NCI-H187 treated with DMSO at 0.1 percent for 48 hours (cell line): ENCODE measurements at regions not wholly inside any gene's neighbourhood (a gene's known extent, or its start where the extent isn't known, plus 50 kb on each side); places are given as distances from the start of the nearest gene placed in this dataset.
A peak's percentile ranks its signal among the peaks of the same experiment; 100 is the strongest.
"Not testable (repeated sequence)": the region's sequence is repeated elsewhere in the genome, so short reads cannot be mapped to it uniquely, and the experiment has no call there.

Source experiments
- DNase-seq: peaks from one replicate; lab custom pipeline; 2025; lab: John Stamatoyannopoulos, UW

DNA sequence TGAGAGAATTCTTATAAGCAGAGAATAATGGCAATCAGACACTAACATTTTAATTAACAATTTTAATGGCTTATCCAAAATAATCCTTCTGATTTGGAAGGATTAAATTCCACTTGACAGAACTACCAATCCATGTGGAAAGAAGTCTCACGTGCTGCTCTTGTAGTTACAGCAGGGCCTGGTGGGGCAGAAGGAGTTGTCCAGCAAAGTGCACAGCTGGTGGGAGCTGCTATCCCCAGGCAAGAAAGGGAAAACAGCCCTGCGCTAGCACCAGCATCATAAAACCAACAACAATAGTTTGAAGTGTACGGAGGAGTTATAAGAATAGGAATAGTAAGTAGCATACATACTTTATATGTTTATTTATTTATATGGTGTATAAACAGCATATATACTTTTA is 127.4 kb upstream of the TRIM2 start:
- no peak for DNase-seq

DNA sequence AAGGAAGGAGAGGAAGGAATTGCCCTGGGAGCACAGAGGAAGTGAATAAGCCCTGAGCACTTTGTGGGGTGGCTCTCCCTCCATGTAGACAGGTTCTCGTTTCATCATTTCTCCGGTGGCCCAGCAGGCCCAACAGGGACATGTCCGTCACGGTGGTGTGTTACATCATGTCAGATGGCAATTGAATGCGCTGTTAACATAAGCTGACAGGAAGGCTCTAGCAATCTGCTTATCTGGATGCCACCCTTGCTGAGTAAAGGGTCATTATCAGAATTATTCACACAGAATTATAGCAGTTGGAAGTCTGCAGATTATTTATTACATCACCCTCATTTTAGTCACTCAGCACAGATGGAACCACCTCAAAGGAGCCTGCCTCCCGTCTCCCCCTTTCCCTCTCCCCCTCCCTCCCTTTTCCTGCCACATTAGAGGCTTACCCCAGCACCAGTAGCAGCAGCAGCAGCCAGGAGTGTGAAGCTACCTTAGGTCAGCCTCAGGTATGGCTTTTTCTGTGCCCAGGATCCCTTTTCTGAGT is 124.3 kb upstream of the TRIM2 start:
- DNase-seq, result no peak

DNA sequence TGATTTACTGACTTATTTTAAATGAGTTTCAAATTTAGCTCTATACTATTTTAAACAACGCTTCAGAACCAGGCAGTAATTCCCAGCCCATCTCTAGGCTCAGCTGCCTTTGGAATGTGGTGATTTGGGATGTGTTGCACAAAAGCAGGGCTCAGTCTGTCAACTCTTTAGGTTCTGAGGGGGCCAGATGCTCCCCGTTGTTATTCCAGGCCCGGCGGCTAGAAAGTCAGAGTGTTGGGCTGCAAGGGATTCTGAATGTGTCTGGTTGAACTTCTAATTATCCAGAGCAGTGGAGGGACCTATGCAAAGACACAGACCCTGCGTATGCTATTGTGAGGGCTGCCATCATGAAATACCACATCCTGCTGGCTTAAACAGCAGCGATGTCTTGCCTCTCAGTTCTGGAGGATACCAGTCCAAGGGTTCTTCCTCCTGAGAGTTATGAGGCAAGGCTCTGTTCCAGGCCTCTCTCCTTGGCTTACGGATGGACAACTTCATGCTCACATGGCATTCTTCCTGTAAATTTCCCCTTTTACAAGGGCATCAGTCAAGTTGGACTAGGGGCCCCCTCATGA is 123.2 kb upstream of the TRIM2 start:
- DNase-seq, result no peak

DNA sequence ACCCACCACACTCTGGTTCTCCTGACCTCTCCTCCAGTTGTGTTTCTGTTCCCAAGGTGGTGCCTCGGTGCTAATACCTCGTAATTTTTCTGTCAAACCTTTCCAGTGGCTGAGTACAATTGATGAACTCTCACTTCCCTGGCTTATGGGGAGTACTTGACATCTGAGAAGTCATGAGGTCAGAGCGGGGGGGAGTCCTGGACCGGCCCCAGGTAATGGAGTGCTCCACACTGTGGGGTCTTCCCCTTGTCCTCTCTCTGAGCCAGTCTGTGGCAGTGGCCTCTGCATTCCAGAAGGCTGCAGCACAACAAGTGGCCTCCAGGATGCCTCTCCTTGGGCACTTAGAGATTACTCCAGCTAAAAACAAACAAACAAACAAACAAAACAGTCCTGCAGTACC is 122.5 kb upstream of the TRIM2 start:
- no peak for DNase-seq

DNA sequence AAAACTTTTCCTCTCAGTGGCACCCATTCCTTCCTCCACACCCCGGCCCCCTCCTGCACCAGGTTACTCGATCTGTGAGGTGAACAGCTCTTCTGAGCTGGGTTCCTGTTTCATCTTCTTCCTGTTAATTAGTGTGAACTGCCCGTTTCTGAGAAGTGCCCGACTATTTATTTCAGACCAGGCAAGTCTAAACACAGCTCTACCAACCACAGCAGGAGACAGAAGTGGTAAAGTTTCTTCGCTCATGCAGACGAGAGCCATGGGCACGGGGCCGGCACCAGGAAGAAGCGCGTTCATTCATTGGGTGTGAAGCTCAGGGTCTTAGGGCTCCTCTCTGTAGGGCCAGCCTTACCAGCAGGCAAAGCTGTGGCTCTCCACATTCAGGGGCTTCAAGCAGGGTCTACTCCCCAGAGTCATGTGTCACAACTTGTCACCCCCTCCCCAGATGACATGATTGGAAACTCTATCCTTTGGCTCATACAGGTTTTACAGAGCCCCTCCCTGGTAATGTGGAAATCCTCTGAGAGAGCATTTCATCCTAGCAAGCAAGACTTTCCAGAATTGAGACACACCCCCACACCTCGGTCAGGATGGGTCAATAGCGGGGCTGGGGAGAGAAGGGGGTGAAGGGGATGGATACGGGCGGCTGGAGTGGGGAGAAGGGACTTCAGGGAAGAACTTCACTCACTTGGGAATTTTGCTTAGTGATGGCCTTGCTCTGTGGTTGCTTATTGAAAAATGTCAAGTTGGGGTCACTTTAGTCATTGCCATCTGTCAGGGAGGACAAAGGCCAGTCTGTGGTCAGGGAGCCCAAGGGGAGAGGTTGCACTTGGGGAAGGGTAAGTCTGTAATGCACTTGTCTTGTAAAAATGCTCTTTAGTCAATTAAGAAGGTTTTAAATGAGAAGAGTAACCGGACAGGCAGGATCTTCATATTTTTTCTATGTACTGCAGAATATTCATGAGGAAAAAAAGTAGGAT is 121.6 kb upstream of the TRIM2 start:
- DNase-seq, result no peak

DNA sequence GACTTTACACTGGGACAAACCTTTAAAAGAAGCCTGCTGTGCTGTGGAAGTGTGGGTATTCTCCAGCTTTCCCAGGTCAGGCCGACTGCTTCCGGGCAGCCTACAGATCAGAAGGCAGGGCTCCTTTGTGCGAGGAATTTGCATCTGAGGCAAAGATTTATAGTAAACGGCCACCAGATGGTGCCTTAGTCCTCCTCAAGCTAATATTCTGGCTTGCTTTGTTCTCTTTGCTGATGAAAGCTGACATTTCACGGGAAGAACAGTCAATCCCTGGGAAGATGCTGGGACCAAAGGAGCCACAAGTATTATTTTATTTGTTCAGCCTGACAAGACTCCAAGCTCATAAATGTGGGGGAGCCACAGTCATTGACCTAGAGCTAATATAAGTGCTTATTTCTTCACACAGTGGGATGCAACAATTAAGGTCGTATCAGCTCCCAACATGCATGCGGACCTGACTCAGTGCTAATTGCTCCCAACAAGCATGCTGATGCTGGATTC is 120.7 kb upstream of the TRIM2 start:
- DNase-seq, result peak; percentile 27

DNA sequence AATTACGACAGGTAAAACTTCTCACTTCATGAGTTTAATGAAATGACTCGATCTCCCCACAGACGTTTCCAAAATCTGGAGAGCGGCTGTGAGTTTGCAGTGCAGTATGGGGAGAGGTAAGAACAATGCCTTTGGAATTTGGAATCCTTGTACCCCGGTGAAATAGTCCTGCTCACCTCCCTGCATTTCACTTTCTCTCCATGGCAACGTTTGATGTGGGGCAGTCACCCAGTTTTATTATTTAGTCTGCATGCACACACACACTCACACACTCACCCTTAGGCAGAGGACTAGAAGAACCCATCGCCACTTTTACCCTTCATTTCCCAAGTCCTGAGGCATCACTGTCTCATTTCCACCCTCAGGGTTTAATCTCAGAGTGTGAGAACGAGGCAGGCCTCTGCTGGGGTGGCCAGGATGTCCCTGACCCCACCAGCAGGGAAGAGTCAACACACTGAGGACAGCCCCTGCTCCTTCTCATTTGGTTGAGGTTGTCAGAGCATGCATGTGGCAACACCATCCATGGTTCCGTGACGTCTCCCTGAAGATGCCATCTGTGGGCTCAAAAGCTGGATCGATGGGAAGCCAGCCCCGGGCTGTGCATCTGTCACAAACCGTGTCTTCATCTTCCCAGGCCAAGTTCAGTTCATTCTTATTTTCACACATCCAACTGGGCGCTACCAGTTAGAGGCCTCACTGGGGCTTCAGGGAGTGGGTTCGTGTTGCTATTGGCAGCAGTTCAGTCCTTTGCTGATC is 119.8 kb upstream of the TRIM2 start:
- DNase-seq, result no peak

DNA sequence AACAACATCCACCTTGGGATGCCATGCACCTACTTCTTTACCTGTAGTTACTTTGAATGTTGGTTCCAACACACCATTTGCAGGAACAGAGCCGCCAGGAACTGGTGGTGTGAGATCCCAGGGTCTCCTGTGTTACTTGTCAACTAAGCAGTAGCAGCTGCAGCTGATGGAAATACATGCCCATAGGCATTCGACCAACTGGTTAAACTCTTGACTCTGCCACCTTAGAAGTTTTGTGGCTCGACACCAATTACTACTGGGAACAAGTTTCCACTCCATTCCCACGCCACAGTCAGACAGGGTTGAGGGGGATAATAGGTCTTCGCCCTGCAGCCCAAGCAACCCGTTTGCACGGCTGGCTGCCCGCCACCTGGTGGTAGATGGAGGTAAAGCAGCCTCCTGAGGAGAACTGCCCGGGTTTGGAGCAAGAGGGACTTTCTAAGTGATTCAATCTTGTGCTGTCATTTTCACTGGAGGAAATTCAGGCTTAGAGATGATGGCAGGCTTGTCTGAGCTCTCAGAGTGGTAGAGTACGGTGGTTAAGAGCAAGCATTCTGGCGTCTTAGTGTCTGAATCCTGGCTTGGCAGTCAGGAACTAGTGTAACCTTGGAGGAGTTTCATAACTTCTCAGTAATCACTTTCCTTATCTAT is 119.1 kb upstream of the TRIM2 start:
- DNase-seq, result no peak

DNA sequence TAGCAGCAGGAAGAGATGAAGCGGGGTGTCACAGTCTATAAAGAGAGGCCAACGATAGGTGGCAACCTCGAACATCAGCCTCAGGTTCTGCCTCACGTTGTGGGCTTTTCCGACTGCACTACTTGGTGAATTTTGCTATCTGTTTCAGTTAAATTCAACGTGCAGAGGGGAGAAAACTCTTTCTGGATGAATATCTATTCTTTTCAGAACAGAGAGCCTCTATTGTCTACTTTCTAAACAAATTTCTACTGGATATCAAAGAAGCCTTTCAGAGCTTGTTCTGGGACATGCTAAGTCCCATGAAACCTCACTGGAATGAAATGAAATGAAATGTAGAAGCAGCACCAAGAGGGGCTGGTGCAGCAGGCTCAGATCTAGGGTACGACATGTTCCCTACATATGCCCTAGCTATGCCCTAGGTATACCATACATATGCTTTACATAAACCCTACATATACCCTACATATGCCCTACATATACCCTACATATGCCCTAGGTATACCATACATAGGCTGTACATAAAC is 116.5 kb upstream of the TRIM2 start:
- no peak for DNase-seq

DNA sequence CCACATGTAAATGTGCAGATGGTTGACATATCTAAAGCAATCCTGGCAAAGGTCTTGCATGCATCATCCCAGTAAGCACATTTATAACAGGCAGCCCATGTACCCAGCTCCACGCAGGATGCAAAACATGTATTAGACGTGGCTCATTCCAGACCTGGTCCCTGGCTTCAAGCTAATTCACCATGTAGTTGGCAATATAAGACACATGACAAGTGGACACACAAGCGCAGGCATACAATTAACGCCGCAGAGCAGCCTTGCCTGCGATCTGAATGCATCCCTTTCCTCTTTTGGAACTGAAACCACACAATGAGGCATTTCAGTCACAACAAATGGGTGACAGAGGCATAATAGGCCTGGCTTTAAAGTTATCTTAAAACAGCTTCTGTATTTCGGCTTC is 114.5 kb upstream of the TRIM2 start:
- DNase-seq, result no peak

DNA sequence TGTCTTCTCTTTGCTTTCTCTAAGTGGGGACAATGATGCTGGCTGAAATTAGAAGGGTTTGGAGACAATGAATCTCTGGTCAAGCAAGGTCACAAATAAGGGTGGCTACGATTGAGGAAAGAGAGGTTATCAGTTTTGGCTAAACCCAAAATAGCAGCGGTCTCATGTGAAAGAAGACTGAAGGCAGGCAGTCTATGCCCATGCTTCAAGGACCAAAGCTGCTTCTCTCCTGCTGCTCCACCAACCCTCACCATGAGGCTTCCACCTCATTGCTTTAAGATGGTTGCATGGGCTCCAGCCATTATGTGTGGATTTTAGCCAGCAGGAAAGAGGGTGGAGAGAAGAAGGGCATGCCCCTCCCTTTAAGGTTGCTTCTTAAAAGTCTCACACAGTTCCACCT is 114.1 kb upstream of the TRIM2 start:
- DNase-seq, result no peak

DNA sequence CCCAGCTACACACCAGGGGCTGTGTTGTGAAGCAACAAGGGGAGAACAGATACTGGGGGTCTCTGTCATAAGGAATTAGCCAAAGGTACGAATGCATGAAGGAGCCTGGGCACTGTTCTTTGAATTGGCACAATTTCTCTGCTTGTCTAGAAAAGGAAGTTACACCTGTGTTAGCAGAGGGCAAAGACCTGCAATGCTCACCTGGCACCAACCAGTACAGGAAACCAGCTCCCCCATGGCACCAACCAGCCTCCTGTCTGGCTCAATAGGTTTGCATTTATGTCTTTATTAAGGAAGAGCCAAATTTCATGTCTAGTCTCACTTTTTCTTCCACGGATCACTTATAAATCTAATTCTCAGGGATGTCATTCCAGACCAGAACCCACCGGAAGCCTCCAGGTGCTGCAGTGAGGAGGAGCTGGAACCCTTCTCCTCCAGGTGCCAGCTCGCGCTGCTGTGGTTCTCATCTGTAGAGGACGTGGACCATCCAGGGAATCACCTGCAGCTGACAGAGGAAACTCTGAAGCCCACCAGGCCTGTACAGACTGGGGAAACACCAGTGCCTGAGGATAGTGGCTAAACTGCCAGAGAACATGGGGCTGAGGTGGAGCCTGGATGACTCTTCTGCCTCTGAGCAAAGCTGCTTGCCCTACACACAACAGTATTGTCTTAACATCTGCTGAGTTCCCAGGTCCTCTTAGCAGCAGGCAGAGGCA is 113.4 kb upstream of the TRIM2 start:
- DNase-seq, result no peak

DNA sequence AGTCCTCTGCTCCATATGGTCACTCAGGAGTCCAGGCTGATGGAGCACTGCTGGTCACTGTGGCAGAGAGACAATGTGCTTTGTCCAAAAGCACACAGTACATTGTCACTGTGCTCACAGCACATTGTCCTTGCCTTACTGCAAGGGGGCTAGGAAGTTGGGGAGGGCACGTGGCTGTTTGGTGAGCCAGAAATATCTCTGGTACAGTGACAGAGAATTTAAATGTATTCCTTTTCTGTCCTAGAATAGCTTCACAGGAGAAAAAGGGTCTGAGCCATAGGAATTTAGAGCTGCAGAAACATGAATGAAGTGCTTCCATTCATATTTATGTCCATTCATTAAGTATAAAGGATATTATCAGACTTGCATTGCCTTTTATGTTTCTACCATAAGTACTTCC is 110.8 kb upstream of the TRIM2 start:
- DNase-seq, result no peak

DNA sequence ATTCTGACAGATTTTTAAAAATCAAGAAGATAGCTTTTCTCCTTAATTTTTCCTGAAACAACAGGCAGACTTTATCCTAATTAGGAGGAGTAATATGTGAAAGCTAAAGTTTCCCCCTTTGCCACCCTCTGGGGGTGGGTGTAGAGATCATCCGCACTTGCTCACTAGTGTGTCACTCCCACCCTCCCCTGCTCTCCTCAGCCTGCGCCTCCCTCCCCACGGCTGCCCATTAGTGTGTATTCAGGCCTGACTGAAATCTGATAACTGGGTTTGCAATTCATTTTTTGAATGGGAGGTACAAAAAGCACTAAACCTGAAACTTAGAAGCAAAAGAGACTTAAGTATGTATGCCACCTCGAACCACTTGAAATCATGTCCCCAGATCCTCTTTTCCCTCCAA is 110.4 kb upstream of the TRIM2 start:
- DNase-seq, result no peak

DNA sequence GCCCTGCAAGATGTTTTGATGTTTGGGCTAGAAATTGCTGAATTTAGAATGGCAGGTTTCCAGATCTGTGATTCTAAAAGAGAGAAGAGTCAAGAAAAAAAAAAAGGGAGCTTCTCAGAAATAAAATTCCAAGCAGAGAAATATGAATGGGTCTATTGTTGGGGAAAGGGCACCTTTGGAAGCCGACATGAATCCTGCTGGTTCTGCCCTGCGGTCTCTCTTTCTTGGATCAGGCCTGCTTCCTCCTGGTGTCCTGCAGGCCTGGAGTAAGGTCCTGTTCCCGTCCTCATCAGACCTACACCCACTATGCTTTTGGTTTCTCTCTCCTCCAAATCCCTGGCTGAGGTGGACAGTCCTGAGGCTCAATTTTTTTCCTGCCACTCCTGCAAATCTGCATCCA is 109.8 kb upstream of the TRIM2 start:
- no peak for DNase-seq

DNA sequence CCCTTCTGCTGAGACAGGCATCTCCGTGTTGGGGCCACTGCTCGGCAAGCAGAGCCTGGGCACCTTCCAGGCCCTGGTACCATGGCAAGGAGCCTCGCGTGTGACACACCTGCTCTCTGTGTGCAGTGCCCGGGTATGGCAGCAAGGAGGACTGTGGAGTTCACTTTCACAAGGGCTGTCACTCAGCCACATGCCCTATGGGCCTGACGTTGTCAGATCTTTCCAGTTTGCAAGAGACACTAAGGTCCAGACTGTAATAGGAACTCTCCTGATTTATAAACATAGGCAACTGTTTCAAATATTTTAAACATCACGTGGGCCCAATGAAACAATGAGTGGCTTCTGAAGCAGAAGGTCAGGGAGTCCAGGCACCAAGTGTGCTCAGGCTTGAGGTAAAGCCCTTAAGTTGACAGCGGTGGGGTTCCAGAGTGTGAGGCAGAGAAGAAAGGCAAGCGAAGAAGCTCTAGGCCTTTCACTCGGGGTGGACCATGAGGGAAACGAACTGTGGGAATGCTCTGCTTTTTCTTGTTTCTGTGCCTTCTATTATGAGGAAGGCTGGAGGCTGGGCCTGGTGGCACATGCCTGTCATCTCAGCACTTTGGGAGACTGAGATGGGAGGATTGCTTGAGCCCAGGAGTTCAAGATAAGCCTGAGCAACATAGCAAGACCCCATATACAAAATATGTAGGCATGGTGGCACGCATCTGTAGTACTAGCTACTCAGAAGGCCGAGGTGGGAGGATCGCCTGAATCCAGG is 108.6 kb upstream of the TRIM2 start:
- no peak for DNase-seq

DNA sequence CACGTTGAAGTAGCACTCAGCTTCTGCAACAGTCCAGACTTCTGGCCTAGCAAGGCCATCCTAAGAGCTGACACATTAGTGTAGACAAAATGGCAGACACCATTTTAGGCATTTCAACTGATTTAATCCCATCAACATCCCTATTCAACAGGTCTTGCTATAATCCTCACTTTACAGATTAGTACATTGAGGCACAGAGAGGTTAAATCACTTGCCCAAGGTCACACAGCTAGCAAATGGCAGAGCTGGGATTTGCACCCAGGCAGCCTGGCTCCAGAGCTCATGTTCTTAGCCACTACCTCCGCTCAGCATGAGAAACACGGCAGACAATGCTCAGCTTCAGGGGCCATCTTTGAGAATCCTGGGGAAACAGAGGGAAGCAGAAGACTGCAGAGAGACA is 107.9 kb upstream of the TRIM2 start:
- no peak for DNase-seq

DNA sequence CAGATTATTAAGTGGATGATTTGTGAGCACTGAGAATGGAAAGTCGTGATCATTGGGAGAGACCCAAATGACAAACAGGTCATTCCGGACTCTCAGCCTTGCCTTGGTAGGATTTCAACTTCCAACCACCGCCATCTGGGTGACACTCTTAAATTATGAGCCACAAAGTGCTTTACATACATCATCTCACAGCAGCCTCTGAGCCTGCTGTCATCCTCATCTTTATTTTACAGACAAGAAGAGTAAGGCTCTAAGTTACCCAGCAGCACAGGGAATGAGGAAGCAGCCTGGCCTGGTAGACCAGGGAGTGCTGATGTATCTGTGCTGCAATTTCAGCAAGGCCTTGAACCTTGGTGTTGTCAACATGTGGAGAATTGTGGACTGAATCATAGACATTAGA is 105.8 kb upstream of the TRIM2 start:
- DNase-seq, result no peak

DNA sequence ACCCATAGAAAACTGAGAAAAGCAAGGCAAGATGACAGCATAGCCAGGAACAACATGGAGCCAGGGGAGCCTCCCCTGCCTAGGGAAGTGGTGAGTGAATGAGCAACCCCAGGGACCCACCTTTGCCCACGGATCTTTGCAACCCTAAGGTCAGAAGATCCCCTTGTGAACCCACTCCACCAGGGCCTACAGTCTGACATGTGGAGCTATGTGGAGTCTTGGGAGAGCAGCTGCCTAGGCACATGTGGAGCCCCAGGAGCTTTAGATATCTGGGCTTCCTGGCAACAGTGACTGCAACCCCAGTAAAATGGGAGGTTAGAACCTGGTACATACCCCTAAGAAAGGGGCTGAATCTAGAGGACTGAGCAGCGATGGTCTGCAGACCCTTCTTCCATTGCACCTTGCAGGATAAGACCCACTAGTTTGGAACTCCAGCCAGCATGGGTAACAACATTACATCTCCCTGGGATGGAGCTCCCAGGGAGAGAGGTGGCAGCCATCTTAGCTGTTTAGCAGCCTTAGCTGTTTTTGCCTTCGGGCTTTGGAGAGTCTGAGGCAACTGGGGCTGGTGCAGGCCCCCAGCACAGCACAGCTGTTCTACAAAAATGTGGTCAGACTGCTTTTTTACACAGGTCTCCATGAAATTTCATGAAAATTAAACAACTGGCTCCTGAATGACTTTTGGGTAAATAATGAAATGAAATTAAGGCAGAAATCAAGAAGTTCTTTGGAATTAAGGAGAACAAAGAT is 104.7 kb upstream of the TRIM2 start:
- no peak for DNase-seq

DNA sequence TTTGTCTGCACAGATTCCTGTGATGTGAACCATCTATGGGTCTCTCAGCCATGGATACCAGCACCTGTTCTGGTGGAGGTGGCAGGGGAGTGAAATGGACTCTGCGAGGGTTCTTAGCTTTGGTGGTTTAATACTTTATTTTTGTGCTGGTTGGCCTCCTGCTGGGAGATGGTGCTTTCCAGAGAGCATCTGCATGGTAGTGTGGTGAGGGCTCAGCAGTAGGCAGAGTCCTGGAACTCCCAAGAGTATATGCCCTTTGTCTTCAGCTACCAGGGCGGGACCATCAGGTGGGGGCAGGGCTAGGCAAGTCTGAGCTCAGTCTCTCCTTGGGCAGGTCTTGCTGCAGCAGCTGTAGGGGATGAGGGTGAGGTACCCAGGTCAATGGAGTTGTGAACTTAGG is 97.5 kb upstream of the TRIM2 start:
- not testable (repeated sequence) for DNase-seq
